ENCODE measurements at regions not wholly inside any gene's neighbourhood (a gene's known extent, or its start where the extent isn't known, plus 50 kb on each side); places are given as distances from the start of the nearest gene placed in this dataset.

DNA sequence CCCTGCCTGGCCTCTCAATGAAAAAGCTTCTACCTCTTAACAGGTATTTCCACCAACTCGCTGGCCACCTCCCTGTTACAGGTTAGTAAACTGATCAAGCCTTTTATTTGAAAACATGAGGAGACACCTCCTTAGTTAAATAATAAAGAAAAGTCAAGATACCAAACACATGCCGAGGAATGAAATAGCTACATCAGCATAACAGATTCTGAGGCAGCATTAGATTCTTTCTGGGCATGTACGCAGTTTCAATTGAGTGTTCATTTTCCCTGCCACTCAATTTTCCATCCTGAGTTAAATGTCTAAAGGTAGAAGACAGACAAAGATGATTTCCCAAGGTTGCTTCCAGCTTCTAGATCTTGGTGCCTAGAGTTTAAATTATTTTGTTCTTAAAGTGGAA lies 250.5 kb upstream of the LRTM1 start:
- no peak overlapping the region for H3K9ac ChIP-seq (ENCODE audit: low read length)
- H3K9me2 ChIP-seq (ENCODE audit: low read depth, low read length), result no peaks in the 10 kb centered on the region
- no peak overlapping the region for H3K4me2 ChIP-seq (ENCODE audit: low read length)
- H3K4me1 ChIP-seq (ENCODE audit: insufficient read depth, low read length, severe bottlenecking), result no peaks in the 10 kb centered on the region
- H3K27me3 ChIP-seq (ENCODE audit: insufficient read depth, low read length), result no peaks in the 10 kb centered on the region
- H3K4me3 ChIP-seq (ENCODE audit: low read depth, low read length, poor library complexity, severe bottlenecking), result no peak overlapping the region
- H2AFZ ChIP-seq (ENCODE audit: low read length), result no peak overlapping the region
- no peak for TF ChIP-seq EZH2 (IDR thresholded peaks at IDR 0.05; ENCODE audit: borderline replicate concordance, low read length)
- TF ChIP-seq, protein P1, sequence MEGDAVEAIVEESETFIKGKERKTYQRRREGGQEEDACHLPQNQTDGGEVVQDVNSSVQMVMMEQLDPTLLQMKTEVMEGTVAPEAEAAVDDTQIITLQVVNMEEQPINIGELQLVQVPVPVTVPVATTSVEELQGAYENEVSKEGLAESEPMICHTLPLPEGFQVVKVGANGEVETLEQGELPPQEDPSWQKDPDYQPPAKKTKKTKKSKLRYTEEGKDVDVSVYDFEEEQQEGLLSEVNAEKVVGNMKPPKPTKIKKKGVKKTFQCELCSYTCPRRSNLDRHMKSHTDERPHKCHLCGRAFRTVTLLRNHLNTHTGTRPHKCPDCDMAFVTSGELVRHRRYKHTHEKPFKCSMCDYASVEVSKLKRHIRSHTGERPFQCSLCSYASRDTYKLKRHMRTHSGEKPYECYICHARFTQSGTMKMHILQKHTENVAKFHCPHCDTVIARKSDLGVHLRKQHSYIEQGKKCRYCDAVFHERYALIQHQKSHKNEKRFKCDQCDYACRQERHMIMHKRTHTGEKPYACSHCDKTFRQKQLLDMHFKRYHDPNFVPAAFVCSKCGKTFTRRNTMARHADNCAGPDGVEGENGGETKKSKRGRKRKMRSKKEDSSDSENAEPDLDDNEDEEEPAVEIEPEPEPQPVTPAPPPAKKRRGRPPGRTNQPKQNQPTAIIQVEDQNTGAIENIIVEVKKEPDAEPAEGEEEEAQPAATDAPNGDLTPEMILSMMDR (IDR thresholded peaks at IDR 0.05; ENCODE audit: low read length), result no peak
- H3K79me2 ChIP-seq (ENCODE audit: insufficient read depth, low read length), result no peaks in the 10 kb centered on the region
- H3K36me3 ChIP-seq (ENCODE audit: insufficient read depth, low read length), result no peaks in the 10 kb centered on the region
- H3F3A ChIP-seq (ENCODE audit: insufficient read depth, low read length), result no peaks in the 10 kb centered on the region
- no peak overlapping the region for H3K27ac ChIP-seq (ENCODE audit: low read depth, low read length, poor library complexity, severe bottlenecking)
- H3K9me3 ChIP-seq (ENCODE audit: low read length), result no peaks in the 10 kb centered on the region
- no peaks in the 10 kb centered on the region for H4K20me1 ChIP-seq (ENCODE audit: insufficient read depth, low read length)

DNA sequence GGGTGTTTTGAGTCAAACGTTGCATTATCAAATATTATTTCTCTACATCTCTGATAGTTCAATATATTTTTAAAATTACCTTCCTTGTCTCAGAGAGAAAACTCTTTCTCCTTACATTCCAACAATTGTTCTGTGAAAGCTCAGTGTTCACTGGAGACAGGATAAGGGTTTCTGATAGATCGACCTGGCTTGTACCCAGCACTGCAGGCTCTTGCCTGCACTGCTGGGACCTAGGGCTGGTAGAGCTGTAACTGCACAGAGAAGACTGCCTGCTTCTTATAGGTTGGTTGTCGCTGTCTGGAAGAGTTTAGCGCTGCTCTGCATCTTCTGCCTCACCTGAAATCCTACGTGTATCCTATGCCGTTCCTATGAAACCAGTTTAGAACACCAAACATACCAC lies 249.9 kb upstream of the LRTM1 start:
- Histone ChIP-seq H3K4me2 (ENCODE audit: low read length) (no peak overlapping the region), H3K4me3 (ENCODE audit: low read depth, low read length, poor library complexity, severe bottlenecking) (no peak overlapping the region), H3K4me1 (ENCODE audit: insufficient read depth, low read length, severe bottlenecking) (no peaks in the 10 kb centered on the region), H3K9me3 (ENCODE audit: low read length) (no peaks in the 10 kb centered on the region), H3K27me3 (ENCODE audit: insufficient read depth, low read length) (no peaks in the 10 kb centered on the region), H3K36me3 (ENCODE audit: insufficient read depth, low read length) (no peaks in the 10 kb centered on the region), H3K27ac (ENCODE audit: low read depth, low read length, poor library complexity, severe bottlenecking) (no peak overlapping the region), H3K9me2 (ENCODE audit: low read depth, low read length) (no peaks in the 10 kb centered on the region), H4K20me1 (ENCODE audit: insufficient read depth, low read length) (no peaks in the 10 kb centered on the region), H3K79me2 (ENCODE audit: insufficient read depth, low read length) (no peaks in the 10 kb centered on the region), H3K9ac (ENCODE audit: low read length) (no peak overlapping the region), H2AFZ (ENCODE audit: low read length) (no peak overlapping the region), H3F3A (ENCODE audit: insufficient read depth, low read length) (no peaks in the 10 kb centered on the region)
- TF ChIP-seq, protein P1 (IDR thresholded peaks at IDR 0.05; ENCODE audit: low read length), result no peak
- no peak for TF ChIP-seq EZH2 (IDR thresholded peaks at IDR 0.05; ENCODE audit: borderline replicate concordance, low read length)

DNA sequence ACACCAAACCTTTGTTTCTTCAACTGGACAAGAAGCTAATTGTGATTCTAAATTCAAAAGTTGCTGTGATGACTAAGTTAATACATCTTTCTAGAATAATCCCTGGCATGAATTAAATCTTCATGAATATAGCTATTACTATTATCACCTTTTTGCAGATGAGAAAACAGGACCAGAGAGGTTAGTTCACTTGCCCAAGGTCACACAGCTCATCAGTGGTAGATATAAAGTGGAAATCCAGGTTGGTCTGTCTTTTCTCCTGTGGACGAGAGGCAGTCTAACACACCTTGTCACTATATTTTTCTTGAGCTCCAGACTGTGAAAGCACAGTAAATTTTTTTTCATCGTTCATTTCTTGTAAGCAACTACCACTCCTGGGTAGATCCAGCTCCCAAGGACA lies 247.6 kb upstream of the LRTM1 start:
- no peak overlapping the region for H3K9ac ChIP-seq (ENCODE audit: low read length)
- H3K4me3 ChIP-seq (ENCODE audit: low read depth, low read length, poor library complexity, severe bottlenecking), result no peak overlapping the region
- H3K27me3 ChIP-seq (ENCODE audit: insufficient read depth, low read length), result no peaks in the 10 kb centered on the region
- no peaks in the 10 kb centered on the region for H4K20me1 ChIP-seq (ENCODE audit: insufficient read depth, low read length)
- H2AFZ ChIP-seq (ENCODE audit: low read length), result no peak overlapping the region
- no peak overlapping the region for H3K4me2 ChIP-seq (ENCODE audit: low read length)
- no peaks in the 10 kb centered on the region for H3K4me1 ChIP-seq (ENCODE audit: insufficient read depth, low read length, severe bottlenecking)
- H3K36me3 ChIP-seq (ENCODE audit: insufficient read depth, low read length), result no peaks in the 10 kb centered on the region
- no peaks in the 10 kb centered on the region for H3K9me2 ChIP-seq (ENCODE audit: low read depth, low read length)
- H3K9me3 ChIP-seq (ENCODE audit: low read length), result no peaks in the 10 kb centered on the region
- H3K27ac ChIP-seq (ENCODE audit: low read depth, low read length, poor library complexity, severe bottlenecking), result no peak overlapping the region
- no peaks in the 10 kb centered on the region for H3F3A ChIP-seq (ENCODE audit: insufficient read depth, low read length)
- H3K79me2 ChIP-seq (ENCODE audit: insufficient read depth, low read length), result no peaks in the 10 kb centered on the region
- TF ChIP-seq EZH2 (IDR thresholded peaks at IDR 0.05; ENCODE audit: borderline replicate concordance, low read length), result no peak

DNA sequence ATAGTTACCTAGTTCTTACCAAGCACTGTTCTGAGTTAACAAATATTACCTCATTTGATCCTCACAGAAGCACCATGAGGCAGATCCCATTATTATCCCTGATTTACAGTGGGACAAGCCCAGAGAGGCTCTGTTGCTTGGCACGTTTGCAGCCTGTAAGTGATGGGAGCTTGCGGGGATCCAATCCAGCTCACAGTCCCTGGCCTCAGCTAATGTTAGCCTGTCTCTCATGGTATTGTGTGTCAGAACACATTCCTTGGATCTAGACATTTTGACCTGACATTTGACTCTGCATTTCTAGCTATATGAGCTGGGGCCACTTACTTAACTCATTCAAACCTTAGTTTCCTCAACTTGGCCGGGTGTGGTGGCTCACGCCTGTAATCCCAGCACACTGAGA lies 246.9 kb upstream of the LRTM1 start:
- Histone ChIP-seq H3K9me2 (ENCODE audit: low read depth, low read length) (no peaks in the 10 kb centered on the region), H4K20me1 (ENCODE audit: insufficient read depth, low read length) (no peaks in the 10 kb centered on the region), H3K27me3 (ENCODE audit: insufficient read depth, low read length) (no peaks in the 10 kb centered on the region), H3K9me3 (ENCODE audit: low read length) (no peaks in the 10 kb centered on the region), H3K9ac (ENCODE audit: low read length) (no peak overlapping the region), H3K36me3 (ENCODE audit: insufficient read depth, low read length) (no peaks in the 10 kb centered on the region), H3K27ac (ENCODE audit: low read depth, low read length, poor library complexity, severe bottlenecking) (no peak overlapping the region), H3K4me2 (ENCODE audit: low read length) (no peak overlapping the region), H3K4me1 (ENCODE audit: insufficient read depth, low read length, severe bottlenecking) (no peaks in the 10 kb centered on the region), H3K79me2 (ENCODE audit: insufficient read depth, low read length) (no peaks in the 10 kb centered on the region), H3F3A (ENCODE audit: insufficient read depth, low read length) (no peaks in the 10 kb centered on the region), H2AFZ (ENCODE audit: low read length) (no peak overlapping the region), H3K4me3 (ENCODE audit: low read depth, low read length, poor library complexity, severe bottlenecking) (no peak overlapping the region)
- TF ChIP-seq, protein P1 (IDR thresholded peaks at IDR 0.05; ENCODE audit: low read length), result no peak
- no peak for TF ChIP-seq EZH2 (IDR thresholded peaks at IDR 0.05; ENCODE audit: borderline replicate concordance, low read length)

All from OCI-LY1 (cell line).